ENCODE measurements at regions not wholly inside any gene's neighbourhood (a gene's known extent, or its start where the extent isn't known, plus 50 kb on each side); places are given as distances from the start of the nearest gene placed in this dataset.

DNA sequence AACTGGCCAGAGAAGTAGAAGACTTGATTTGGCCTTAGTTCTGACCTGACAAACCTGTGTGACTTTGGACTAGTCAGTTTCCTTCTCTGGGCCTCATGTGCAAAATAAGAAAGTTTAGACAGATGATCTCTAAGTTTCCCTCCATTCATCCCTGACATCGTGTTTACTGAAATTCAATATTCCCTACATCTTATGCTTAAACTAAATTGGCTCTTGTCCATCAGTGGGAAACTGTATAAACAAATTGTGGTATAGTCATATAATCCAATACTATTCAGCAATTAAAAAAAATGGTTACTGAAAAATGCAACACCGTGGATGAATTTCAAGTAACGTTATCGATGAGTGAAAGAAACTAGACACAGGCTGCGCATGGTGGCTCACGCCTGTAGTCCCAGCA is 64.4 kb upstream of the HRH1 start:
- no peak for DNase-seq

DNA sequence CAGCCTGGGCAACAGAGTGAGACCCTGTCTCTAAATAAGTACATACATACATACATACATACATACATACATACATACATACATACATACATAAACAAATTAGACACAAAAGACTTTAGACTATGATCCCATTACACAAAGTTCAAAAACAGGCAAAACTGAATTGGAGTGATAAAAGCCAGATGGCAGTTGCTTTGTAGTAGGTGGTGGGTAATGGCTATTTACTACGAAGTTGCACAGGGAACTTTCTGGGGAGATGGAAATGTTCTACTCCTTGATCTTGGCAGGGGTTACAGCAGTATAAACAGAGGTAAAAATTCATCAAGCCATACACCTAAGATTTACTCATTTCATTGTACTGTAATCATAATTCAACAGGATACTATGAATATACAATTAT is 63.7 kb upstream of the HRH1 start:
- DNase-seq, result no peak

DNA sequence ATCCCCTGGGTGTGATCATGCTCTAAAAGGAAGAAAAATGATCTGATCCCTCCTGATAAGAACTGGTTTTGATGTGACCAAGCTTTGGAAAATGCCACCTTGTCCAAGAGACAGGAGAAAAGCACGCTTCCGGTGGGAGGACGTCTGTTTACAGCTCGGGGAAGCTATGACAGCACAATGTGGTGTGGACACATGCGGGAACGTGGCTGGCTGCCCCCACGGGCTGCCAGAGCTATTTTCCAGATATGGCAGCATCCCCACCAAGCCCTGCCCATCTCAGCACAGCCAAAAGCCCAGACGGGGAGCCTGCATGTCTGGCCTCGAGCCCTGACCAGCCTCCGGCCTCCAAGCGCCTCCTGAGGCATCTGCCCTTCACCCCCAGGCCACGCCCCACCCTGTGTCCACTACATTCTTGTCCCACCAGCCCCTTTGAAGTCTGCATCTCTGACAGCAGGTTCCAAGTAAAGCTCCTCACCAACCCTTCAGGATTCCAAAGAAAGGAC is 63.2 kb upstream of the HRH1 start:
- no peak for DNase-seq

DNA sequence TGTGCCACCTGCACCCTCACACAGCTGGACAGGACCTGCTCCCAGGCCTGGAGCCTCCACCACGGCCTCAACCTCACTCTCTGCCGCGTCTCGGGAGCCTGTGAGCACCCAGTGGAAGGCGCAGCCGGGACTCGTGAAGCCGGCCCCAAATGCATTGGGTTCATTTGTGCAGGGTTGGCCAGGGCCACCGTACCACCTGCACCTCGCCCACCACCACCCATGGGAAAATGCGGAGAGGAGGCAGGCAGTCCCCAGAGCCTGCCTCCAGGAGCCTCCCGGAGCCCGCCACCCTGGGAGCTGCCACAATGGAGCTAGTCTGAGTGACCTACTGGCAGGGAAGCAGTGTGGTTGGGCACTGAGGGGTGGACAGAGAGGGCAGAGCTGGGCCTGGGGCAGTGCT is 62.5 kb upstream of the HRH1 start:
- no peak for DNase-seq

DNA sequence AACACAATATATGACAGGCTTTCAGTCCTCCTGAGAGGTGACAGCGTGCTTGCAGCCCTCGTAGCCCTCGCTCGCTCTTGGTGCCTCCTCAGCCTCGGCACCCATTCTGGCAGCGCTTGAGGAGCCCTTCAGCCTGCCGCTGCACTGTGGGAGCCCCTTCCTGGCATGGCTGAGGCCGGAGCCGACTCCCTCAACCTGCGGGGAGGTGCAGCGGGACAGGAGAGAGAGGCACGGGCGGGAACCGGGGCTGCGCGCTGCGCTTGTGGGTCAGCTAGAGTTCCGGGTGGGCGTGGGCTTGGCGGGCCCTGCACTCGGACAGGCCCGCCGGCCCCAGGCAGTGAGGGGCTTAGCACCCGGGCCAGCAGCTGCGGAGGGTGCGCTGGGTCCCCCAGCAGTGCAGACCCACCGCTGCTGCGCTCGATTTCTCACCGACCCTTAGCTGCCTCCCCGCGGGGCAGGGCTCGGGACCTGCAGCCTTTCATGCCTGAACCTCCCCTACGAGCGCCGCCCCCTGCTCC is 60.4 kb upstream of the HRH1 start:
- DNase-seq, result no peak

DNA sequence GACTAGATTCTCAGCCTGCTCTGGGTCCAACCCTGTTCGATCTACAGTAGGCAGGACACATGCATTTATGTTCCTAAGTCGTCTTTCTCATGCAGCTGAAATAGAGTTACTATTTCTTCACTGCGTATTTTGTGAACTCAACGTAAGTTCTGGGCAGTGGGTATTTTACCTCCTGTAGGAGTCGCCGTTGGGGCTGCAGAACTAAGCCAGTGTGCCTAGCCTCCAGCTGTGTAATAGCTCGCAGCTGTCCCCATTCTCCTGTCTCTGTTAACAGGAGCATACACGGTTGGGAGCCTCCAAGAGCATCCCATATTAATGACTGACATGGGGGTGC is 58.4 kb upstream of the HRH1 start:
- DNase-seq, result no peak

DNA sequence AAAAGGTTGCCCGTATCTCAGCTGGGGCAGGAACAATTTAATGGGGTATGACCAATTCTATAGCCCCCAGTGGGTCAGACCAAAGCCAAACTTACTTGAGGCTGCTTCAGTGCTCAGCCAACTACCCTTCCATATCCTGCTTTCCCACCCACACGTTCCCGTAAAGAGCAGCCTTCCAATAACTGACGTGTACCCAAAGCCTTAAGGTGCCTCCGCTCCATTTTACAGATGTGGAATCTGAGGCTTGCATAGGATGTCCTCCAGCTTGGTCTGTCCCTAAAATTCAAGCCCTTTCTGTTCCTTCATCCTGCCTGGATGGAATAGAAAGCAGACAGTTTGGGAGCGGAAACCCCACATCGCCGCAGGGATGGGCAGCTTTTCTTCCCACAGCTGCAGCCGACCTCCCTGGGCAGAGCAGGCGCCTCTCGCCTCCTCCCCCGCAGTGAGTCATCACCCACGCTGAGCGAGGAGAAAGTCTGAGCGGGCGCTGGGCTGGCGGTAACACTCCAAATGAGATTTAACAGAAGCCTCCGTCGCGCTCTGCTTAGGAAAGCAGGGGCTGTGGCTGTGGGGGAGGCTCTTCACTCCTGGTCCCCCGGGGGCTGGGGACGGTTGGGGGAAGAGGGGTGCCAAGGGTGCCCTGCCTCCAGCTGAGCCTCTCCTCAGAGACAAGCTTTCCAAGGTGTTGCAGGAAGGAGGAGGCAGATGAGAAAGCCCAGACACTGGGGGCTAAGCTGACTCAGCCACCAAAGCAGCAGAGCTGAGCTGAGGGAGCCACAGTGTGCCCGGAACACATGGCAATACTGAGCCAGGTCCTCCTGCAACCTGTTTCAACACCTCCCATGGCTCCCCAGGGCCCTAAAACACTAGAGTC is 57.8 kb upstream of the HRH1 start:
- peak in 5 of 14 donors; percentile 4 to 91 (median 19) for DNase-seq

DNA sequence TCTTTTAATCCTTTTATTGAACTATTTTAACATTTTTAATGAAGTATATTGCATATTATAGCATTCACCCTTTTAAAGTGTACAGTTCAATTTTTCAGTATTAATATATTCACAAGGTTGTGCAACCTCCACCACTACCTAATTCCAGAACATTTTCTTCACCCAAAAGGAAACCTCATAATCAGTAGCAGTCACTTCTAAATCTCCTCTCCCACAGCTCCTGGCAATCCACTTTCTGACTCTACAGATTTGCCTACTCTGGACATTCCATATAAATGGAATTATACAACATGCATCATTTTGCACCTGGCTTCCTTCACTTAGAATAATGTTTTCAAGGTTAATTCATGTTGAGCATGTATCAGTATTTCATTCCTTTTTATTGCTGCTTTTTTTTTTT is 55.0 kb upstream of the HRH1 start:
- DNase-seq, result no peak
